ENCODE measurements at regions not wholly inside any gene's neighbourhood (a gene's known extent, or its start where the extent isn't known, plus 50 kb on each side); places are given as distances from the start of the nearest gene placed in this dataset.

DNA sequence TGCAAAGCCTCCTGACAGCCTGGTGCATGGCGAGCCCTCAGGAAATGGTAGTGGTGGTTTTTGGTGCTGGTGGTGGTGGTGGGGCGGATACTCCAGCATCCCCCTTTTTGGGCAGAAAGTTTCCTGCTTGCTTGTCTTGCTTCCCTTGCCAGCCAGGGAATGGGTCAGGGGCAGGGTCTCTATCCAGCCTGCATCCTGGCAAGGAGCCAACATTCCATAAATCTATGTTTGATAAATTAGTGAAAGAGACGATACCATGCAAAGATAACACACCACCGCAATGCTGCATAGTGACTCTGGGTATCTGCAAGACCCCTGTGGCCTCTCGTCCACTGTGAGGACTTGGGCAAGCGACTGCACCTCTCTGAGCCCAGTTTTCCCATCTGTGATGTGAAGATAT, 246.2 kb downstream of the LRFN2 start:
- no peaks in the 10 kb centered on the region for H3K9me3 ChIP-seq (ENCODE audit: control insufficient read depth in 5 of 5, low read length in 5 of 5)
- no peaks in the 10 kb centered on the region for H3K4me1 ChIP-seq (ENCODE audit: control insufficient read depth in 5 of 5, insufficient read depth in 5 of 5, low read length in 5 of 5)
- H3K4me3 ChIP-seq (ENCODE audit: low read depth in 1 of 5, low read length in 5 of 5): no peak overlapping the region
- no peak overlapping the region for H3K9ac ChIP-seq (ENCODE audit: low read length in 5 of 5)
- no peaks in the 10 kb centered on the region for H3K36me3 ChIP-seq (ENCODE audit: control insufficient read depth in 5 of 5, insufficient read depth in 5 of 5, low read length in 5 of 5)
- peaks cover 15 to 38% (median 33%) of the 10 kb centered on the region in 5 donors for H3K27me3 ChIP-seq (ENCODE audit: control insufficient read depth in 5 of 5, insufficient read depth in 4 of 5, low read length in 5 of 5)
- no peak overlapping the region for H3K27ac ChIP-seq (ENCODE audit: low read depth, low read length)

DNA sequence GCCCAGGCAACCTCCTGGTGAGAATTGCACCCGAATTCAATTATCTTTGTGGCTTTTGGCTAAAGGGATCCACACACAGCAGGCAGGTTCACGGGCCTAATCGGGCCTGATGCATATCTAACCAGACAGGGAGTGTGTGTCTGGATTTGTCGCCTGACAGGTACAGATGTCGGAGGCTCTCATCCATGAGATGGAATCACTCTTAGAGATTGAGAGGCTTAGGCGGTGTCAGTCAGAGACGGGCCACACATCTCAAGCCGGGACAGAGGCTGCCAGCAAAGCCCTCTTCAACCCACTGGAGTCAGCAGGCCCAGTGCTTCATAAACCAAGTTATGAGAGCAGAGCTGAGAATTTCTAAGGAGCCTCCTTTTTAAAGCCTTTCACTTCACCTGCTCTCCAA, 247.0 kb downstream of the LRFN2 start:
- no peaks in the 10 kb centered on the region for H3K9me3 ChIP-seq (ENCODE audit: control insufficient read depth in 5 of 5, low read length in 5 of 5)

DNA sequence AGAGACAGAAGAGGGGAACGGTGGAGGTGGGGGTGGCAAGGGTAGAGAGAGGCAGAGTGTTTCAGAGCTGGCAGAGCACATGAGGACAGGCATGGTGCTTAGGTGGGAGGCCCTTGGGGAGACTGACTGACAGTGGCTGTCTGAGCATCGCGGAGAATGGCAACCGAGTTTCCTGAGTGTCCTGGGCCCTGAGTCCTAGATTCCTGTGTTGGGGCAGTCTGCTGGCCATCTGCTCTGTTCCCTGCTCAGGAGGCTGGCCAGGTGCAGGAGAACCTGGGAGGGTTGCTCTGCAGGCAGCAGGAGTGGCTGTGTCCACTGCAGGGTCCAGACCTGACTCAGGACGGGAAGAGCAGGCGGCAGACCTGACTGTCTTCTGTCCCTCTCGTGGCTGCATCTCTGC, 248.9 kb downstream of the LRFN2 start:
- no peak overlapping the region for H3K27ac ChIP-seq (ENCODE audit: low read depth, low read length)
- no peaks in the 10 kb centered on the region for H3K36me3 ChIP-seq (ENCODE audit: control insufficient read depth in 5 of 5, insufficient read depth in 5 of 5, low read length in 5 of 5)
- H3K4me1 ChIP-seq (ENCODE audit: control insufficient read depth in 5 of 5, insufficient read depth in 5 of 5, low read length in 5 of 5): peaks cover 0 to 4% (median 0%) of the 10 kb centered on the region in 5 donors
- H3K9ac ChIP-seq (ENCODE audit: low read length in 5 of 5): no peak overlapping the region
- peaks cover 15 to 56% (median 34%) of the 10 kb centered on the region in 5 donors for H3K27me3 ChIP-seq (ENCODE audit: control insufficient read depth in 5 of 5, insufficient read depth in 4 of 5, low read length in 5 of 5)
- no peaks in the 10 kb centered on the region for H3K9me3 ChIP-seq (ENCODE audit: control insufficient read depth in 5 of 5, low read length in 5 of 5)
- no peak overlapping the region for H3K4me3 ChIP-seq (ENCODE audit: low read depth in 1 of 5, low read length in 5 of 5)

More for the DNA sequence above, 247.0 kb downstream of the LRFN2 start:
- H3K4me1 ChIP-seq (ENCODE audit: control insufficient read depth in 5 of 5, insufficient read depth in 5 of 5, low read length in 5 of 5): no peaks in the 10 kb centered on the region
- H3K36me3 ChIP-seq (ENCODE audit: control insufficient read depth in 5 of 5, insufficient read depth in 5 of 5, low read length in 5 of 5): no peaks in the 10 kb centered on the region
- H3K27me3 ChIP-seq (ENCODE audit: control insufficient read depth in 5 of 5, insufficient read depth in 4 of 5, low read length in 5 of 5): peaks cover 15 to 43% (median 30%) of the 10 kb centered on the region in 5 donors
- no peak overlapping the region for H3K27ac ChIP-seq (ENCODE audit: low read depth, low read length)
- no peak overlapping the region for H3K4me3 ChIP-seq (ENCODE audit: low read depth in 1 of 5, low read length in 5 of 5)
- H3K9ac ChIP-seq (ENCODE audit: low read length in 5 of 5): no peak overlapping the region

DNA sequence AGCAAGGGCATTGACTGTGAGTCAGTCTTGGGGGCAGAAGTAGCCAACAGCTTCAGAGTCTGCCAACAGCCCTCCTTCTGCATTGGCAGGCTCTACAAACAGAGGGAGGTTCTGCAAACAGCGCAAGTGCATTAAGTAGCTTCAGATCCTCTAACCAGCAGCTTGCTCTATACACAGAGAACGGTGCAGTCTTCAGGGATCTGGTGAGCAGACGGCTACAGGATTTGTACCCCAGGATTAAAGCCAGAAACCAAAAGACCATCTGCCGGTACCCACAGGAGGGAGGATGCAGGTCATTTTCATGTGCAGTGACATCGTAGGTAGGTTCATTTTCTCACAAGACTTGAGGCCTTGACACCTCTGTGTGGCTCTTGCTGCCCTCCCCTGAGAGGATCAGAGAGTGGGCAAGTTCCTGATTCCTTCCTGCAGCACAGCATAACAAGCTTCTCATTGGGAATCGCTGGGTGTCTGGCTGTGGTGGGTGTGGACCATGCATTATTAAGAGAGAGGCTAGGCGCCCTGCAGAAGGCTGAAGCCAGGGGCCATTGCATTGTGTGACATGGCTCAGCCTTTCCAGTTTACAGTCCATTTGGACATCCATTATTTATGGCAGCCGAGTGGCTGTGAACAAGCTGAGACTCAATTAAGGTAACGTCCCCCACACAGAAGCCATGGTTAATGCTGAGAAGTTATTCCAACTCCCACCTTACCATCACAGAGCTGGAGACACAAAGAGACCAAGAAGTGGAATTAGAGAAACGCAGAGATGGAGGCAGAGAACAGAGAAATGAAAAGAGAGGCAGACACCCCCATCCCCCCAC, 250.0 kb downstream of the LRFN2 start:
- H3K9me3 ChIP-seq (ENCODE audit: control insufficient read depth in 5 of 5, low read length in 5 of 5): no peaks in the 10 kb centered on the region
- peaks cover 0 to 4% (median 0%) of the 10 kb centered on the region in 5 donors for H3K4me1 ChIP-seq (ENCODE audit: control insufficient read depth in 5 of 5, insufficient read depth in 5 of 5, low read length in 5 of 5)
- no peak overlapping the region for H3K9ac ChIP-seq (ENCODE audit: low read length in 5 of 5)
- H3K27ac ChIP-seq (ENCODE audit: low read depth, low read length): no peak overlapping the region
- H3K4me3 ChIP-seq (ENCODE audit: low read depth in 1 of 5, low read length in 5 of 5): no peak overlapping the region
- H3K36me3 ChIP-seq (ENCODE audit: control insufficient read depth in 5 of 5, insufficient read depth in 5 of 5, low read length in 5 of 5): no peaks in the 10 kb centered on the region
- peaks cover 15 to 64% (median 38%) of the 10 kb centered on the region in 5 donors for H3K27me3 ChIP-seq (ENCODE audit: control insufficient read depth in 5 of 5, insufficient read depth in 4 of 5, low read length in 5 of 5)

DNA sequence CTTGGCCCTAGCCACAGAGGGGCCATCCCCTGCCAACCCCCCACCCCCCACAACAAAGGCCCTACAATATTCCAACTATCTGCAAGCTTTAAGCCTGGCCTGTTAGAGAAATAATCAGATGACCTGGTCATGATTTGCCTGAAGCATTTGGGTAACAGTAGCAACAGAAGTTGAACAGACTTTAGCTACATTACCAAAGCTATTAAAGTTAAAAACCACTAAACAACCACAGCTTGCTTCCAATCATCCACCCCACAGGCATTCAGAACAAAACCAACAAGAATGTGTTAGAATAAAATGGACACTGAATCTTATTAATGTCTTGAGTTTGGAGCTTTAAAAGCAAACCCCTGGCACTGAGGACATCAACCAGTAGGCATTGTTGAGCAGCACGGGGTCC, 250.9 kb downstream of the LRFN2 start:
- H3K9ac ChIP-seq (ENCODE audit: low read length in 5 of 5): no peak overlapping the region
- peaks cover 0 to 4% (median 0%) of the 10 kb centered on the region in 5 donors for H3K4me1 ChIP-seq (ENCODE audit: control insufficient read depth in 5 of 5, insufficient read depth in 5 of 5, low read length in 5 of 5)
- H3K27ac ChIP-seq (ENCODE audit: low read depth, low read length): no peak overlapping the region
- H3K27me3 ChIP-seq (ENCODE audit: control insufficient read depth in 5 of 5, insufficient read depth in 4 of 5, low read length in 5 of 5): peaks cover 12 to 61% (median 42%) of the 10 kb centered on the region in 5 donors
- no peaks in the 10 kb centered on the region for H3K9me3 ChIP-seq (ENCODE audit: control insufficient read depth in 5 of 5, low read length in 5 of 5)
- no peak overlapping the region for H3K4me3 ChIP-seq (ENCODE audit: low read depth in 1 of 5, low read length in 5 of 5)
- H3K36me3 ChIP-seq (ENCODE audit: control insufficient read depth in 5 of 5, insufficient read depth in 5 of 5, low read length in 5 of 5): no peaks in the 10 kb centered on the region

DNA sequence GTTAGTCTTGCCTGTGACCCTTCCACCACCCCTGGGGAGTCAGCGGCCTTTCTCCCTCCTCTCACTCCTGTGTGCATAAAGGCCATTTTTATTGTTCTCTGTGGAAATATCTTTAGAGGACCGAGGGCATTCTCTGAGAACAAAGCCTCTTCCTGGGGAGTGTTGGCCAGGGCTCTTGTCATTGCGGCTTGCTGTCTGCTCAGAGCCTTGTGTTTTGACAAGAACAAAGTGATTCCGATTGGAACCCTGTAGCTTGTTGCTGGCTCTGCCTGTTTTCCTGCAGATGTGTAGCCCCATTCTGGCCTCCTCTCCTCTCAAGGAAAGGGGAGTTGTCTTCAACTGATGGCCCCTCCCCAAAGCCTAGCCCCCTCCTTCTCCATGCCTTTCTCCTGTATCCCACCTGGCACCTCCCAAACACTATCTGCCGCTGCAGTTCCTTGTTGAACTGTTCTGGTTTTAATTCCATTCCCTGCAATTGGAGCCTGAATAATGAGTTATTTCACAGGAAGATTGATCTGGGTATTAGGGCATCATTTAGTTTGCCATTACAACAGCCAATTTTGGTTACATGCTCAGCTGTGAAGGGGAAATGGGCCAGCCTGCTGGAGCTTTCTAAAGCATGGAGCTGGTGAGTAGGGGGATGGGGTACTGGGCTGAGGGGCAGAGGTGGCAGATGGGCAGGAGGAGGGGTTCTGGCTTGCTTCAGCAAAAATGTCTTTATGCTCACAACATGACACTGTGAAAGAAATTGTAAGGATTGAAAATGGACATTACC, 252.5 kb downstream of the LRFN2 start:
- Histone ChIP-seq H3K27ac (ENCODE audit: low read depth, low read length) (no peak overlapping the region), H3K4me3 (ENCODE audit: low read depth in 1 of 5, low read length in 5 of 5) (no peak overlapping the region)

DNA sequence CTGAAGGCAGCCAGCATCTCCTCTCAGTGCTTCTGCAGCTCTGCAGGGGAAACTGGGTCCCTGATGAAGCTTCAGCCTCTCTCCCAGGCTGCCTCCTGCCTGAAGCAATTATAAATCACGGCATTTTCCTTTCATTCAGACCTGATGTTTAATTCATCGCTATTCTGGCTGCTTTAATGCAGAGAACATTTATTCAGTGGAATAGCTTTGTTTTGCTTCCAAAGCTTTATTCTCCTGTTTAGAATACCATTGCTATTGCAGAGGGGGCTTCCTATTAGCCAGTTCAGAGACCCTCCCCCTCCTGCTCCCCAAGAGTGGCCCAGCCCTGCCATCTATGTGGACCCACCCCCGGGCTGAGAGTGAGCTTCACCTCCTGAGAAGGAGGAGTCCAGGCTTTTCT, 255.6 kb downstream of the LRFN2 start:
- Histone ChIP-seq H3K4me3 (ENCODE audit: low read depth in 1 of 5, low read length in 5 of 5) (no peak overlapping the region), H3K9me3 (ENCODE audit: control insufficient read depth in 5 of 5, low read length in 5 of 5) (no peaks in the 10 kb centered on the region), H3K27me3 (ENCODE audit: control insufficient read depth in 5 of 5, insufficient read depth in 4 of 5, low read length in 5 of 5) (peaks cover under 1 to 54% (median 31%) of the 10 kb centered on the region in 5 donors), H3K27ac (ENCODE audit: low read depth, low read length) (no peak overlapping the region), H3K9ac (ENCODE audit: low read length in 5 of 5) (no peak overlapping the region), H3K36me3 (ENCODE audit: control insufficient read depth in 5 of 5, insufficient read depth in 5 of 5, low read length in 5 of 5) (no peaks in the 10 kb centered on the region), H3K4me1 (ENCODE audit: control insufficient read depth in 5 of 5, insufficient read depth in 5 of 5, low read length in 5 of 5) (peaks cover 0 to 4% (median 0%) of the 10 kb centered on the region in 5 donors)

More for the DNA sequence above, 252.5 kb downstream of the LRFN2 start:
- H3K36me3 ChIP-seq (ENCODE audit: control insufficient read depth in 5 of 5, insufficient read depth in 5 of 5, low read length in 5 of 5): no peaks in the 10 kb centered on the region
- no peak overlapping the region for H3K9ac ChIP-seq (ENCODE audit: low read length in 5 of 5)
- H3K27me3 ChIP-seq (ENCODE audit: control insufficient read depth in 5 of 5, insufficient read depth in 4 of 5, low read length in 5 of 5): peaks cover 12 to 52% (median 42%) of the 10 kb centered on the region in 5 donors
- peaks cover 0 to 4% (median 0%) of the 10 kb centered on the region in 5 donors for H3K4me1 ChIP-seq (ENCODE audit: control insufficient read depth in 5 of 5, insufficient read depth in 5 of 5, low read length in 5 of 5)
- no peaks in the 10 kb centered on the region for H3K9me3 ChIP-seq (ENCODE audit: control insufficient read depth in 5 of 5, low read length in 5 of 5)

DNA sequence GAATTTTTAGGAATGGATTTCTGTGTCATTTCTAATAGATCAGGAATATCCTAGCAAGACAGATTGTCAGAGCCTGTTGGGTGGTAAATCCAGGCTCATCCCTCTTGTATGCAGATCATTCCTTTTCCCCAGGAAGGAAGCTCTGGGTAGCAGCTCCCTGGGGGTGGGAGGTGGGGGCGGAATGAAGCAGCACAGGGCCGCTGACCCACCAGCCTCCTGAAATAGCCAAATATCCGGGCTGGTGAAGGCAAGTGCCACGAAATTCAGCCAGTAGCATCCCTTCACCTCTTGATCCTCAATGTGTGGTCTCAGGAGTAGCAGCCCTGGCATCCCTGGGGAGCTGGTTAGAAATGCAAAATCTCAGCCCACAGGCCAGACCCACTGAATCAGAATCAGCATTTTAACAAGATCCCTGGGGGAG, 256.9 kb downstream of the LRFN2 start:
- no peaks in the 10 kb centered on the region for H3K36me3 ChIP-seq (ENCODE audit: control insufficient read depth in 5 of 5, insufficient read depth in 5 of 5, low read length in 5 of 5)
- H3K27ac ChIP-seq (ENCODE audit: low read depth, low read length): no peak overlapping the region
- peaks cover 0 to 4% (median 0%) of the 10 kb centered on the region in 5 donors for H3K4me1 ChIP-seq (ENCODE audit: control insufficient read depth in 5 of 5, insufficient read depth in 5 of 5, low read length in 5 of 5)
- H3K9me3 ChIP-seq (ENCODE audit: control insufficient read depth in 5 of 5, low read length in 5 of 5): no peaks in the 10 kb centered on the region
- H3K27me3 ChIP-seq (ENCODE audit: control insufficient read depth in 5 of 5, insufficient read depth in 4 of 5, low read length in 5 of 5): peaks cover 3 to 52% (median 27%) of the 10 kb centered on the region in 5 donors
- no peak overlapping the region for H3K9ac ChIP-seq (ENCODE audit: low read length in 5 of 5)
- no peak overlapping the region for H3K4me3 ChIP-seq (ENCODE audit: low read depth in 1 of 5, low read length in 5 of 5)

DNA sequence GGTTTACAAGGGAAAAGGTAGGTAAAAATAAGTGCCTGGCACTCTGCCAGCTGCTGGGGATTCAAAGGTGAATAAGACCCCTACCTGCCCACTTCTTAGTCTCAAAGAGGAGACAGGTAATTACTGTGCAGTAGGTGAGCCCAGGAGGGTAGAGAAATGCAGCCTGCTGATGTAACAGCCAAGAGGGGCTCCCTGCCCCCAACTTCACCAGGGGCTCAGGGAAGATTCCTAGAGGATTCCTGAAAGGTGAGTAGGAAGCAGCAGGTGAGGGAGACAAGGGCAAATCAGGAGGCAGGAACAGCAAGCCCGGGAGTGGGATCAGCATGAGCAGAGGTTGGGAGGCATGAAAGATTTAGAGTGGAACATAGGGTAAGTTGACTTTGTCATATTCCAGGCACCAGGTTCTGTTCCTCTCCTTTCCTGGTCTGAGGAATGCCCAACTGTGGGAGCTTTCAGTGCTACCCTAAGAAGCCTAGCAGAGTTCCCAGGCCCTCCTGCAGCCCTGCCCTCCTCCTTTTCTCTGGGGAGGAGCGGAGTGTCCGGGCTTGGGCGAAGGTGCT, 258.1 kb downstream of the LRFN2 start:
- H3K4me1 ChIP-seq (ENCODE audit: control insufficient read depth in 5 of 5, insufficient read depth in 5 of 5, low read length in 5 of 5): no peaks in the 10 kb centered on the region
- no peaks in the 10 kb centered on the region for H3K9me3 ChIP-seq (ENCODE audit: control insufficient read depth in 5 of 5, low read length in 5 of 5)
- no peak overlapping the region for H3K27ac ChIP-seq (ENCODE audit: low read depth, low read length)
- no peaks in the 10 kb centered on the region for H3K36me3 ChIP-seq (ENCODE audit: control insufficient read depth in 5 of 5, insufficient read depth in 5 of 5, low read length in 5 of 5)
- H3K27me3 ChIP-seq (ENCODE audit: control insufficient read depth in 5 of 5, insufficient read depth in 4 of 5, low read length in 5 of 5): peaks cover 3 to 45% (median 21%) of the 10 kb centered on the region in 5 donors
- H3K4me3 ChIP-seq (ENCODE audit: low read depth in 1 of 5, low read length in 5 of 5): no peak overlapping the region
- H3K9ac ChIP-seq (ENCODE audit: low read length in 5 of 5): no peak overlapping the region
